ENCODE measurements at regions not wholly inside any gene's neighbourhood (a gene's known extent, or its start where the extent isn't known, plus 50 kb on each side); places are given as distances from the start of the nearest gene placed in this dataset.
"Not testable (repeated sequence)": the region's sequence is repeated elsewhere in the genome, so short reads cannot be mapped to it uniquely, and the experiment has no call there.

GRCh38 chr21:17201741-17202260 is 311.0 kb upstream of the CXADR start:
- ChIA-PET CTCF (no interaction called here), POLR2A (no interaction called here)
- BruUV-seq (replicated peaks) = no TSS peak

GRCh38 chr21:17214801-17215200 is 298.0 kb upstream of the CXADR start:
- Mint-ChIP-seq H3K4me1 (ENCODE audit: low read depth, unreplicated experiment) (no peaks in the 10 kb centered on the region), H3K9me3 (ENCODE audit: unreplicated experiment) (no peaks in the 10 kb centered on the region), H3K4me3 (ENCODE audit: unreplicated experiment) (no peak overlapping the region), H3K36me3 (ENCODE audit: insufficient read depth, unreplicated experiment) (no peaks in the 10 kb centered on the region), H3K27me3 (ENCODE audit: insufficient read depth, unreplicated experiment) (peaks cover 2% of the 10 kb centered on the region), H3K27ac (ENCODE audit: unreplicated experiment) (no peak overlapping the region)
- ChIA-PET POLR2A (no interaction called here), CTCF (no interaction called here)
- TF ChIP-seq CTCF (IDR thresholded peaks at IDR 0.05; ENCODE audit: insufficient read depth in 1 of 2, low read depth in 1 of 2, low read length in 1 of 2, severe bottlenecking in 1 of 2, unreplicated experiment in 1 of 2) = no peak
- Histone ChIP-seq H3K9me3 (no peaks in the 10 kb centered on the region), H3K27me3 (replicated peaks; ENCODE audit: control insufficient read depth, insufficient read depth, low read length) (no peaks in the 10 kb centered on the region), H3K4me3 (ENCODE audit: low read depth, low read length) (no peak overlapping the region), H3K4me1 (no peaks in the 10 kb centered on the region), H3K36me3 (ENCODE audit: control insufficient read depth, insufficient read depth, low read length) (no peaks in the 10 kb centered on the region)
- no peak for DNase-seq
- intact Hi-C loops (cut with micrococcal nuclease; ENCODE audit: unreplicated experiment) = no loop called here
- BruUV-seq (replicated peaks) = no TSS peak

More at GRCh38 chr21:17201741-17202260, 311.0 kb upstream of the CXADR start:
- Mint-ChIP-seq H3K4me3 (ENCODE audit: unreplicated experiment) (no peak overlapping the region), H3K36me3 (ENCODE audit: insufficient read depth, unreplicated experiment) (no peaks in the 10 kb centered on the region), H3K27ac (ENCODE audit: unreplicated experiment) (no peak overlapping the region), H3K9me3 (ENCODE audit: unreplicated experiment) (no peaks in the 10 kb centered on the region), H3K4me1 (ENCODE audit: low read depth, unreplicated experiment) (no peaks in the 10 kb centered on the region), H3K27me3 (ENCODE audit: insufficient read depth, unreplicated experiment) (peaks cover 3% of the 10 kb centered on the region)
- H3K4me3 ChIP-seq (ENCODE audit: low read depth, low read length) = no peak overlapping the region
- H3K9me3 ChIP-seq = no peaks in the 10 kb centered on the region
- H3K27me3 ChIP-seq (replicated peaks; ENCODE audit: control insufficient read depth, insufficient read depth, low read length) = no peaks in the 10 kb centered on the region
- intact Hi-C loops (cut with micrococcal nuclease; ENCODE audit: unreplicated experiment) = no loop called here
- no peaks in the 10 kb centered on the region for H3K36me3 ChIP-seq (ENCODE audit: control insufficient read depth, insufficient read depth, low read length)
- no peaks in the 10 kb centered on the region for H3K4me1 ChIP-seq
- no peak for DNase-seq
- no peak for TF ChIP-seq CTCF (IDR thresholded peaks at IDR 0.05; ENCODE audit: insufficient read depth in 1 of 2, low read depth in 1 of 2, low read length in 1 of 2, severe bottlenecking in 1 of 2, unreplicated experiment in 1 of 2)

GRCh38 chr21:17219050-17219449 is 293.8 kb upstream of the CXADR start:
- H3K9me3 Mint-ChIP-seq (ENCODE audit: unreplicated experiment); H3K27me3 Mint-ChIP-seq (ENCODE audit: insufficient read depth, unreplicated experiment); H3K4me3 ChIP-seq (ENCODE audit: low read depth, low read length); H3K4me1 Mint-ChIP-seq (ENCODE audit: low read depth, unreplicated experiment); H3K27ac Mint-ChIP-seq (ENCODE audit: unreplicated experiment); BruUV-seq (replicated peaks); DNase-seq; H3K36me3 Mint-ChIP-seq (ENCODE audit: insufficient read depth, unreplicated experiment); H3K36me3 ChIP-seq (ENCODE audit: control insufficient read depth, insufficient read depth, low read length); POLR2A ChIA-PET; H3K4me3 Mint-ChIP-seq (ENCODE audit: unreplicated experiment); CTCF ChIA-PET; H3K27me3 ChIP-seq (replicated peaks; ENCODE audit: control insufficient read depth, insufficient read depth, low read length); H3K9me3 ChIP-seq; H3K4me1 ChIP-seq; intact Hi-C loops (cut with micrococcal nuclease; ENCODE audit: unreplicated experiment): not testable (repeated sequence)

GRCh38 chr21:17231124-17231523 is 281.7 kb upstream of the CXADR start:
- no peak for DNase-seq
- peak in 1 of 2 experiments; percentile 17 for TF ChIP-seq CTCF (IDR thresholded peaks at IDR 0.05; ENCODE audit: insufficient read depth in 1 of 2, low read depth in 1 of 2, low read length in 1 of 2, severe bottlenecking in 1 of 2, unreplicated experiment in 1 of 2)
- Mint-ChIP-seq H3K27ac (ENCODE audit: unreplicated experiment) (no peak overlapping the region), H3K36me3 (ENCODE audit: insufficient read depth, unreplicated experiment) (no peaks in the 10 kb centered on the region), H3K27me3 (ENCODE audit: insufficient read depth, unreplicated experiment) (peaks cover 5% of the 10 kb centered on the region), H3K4me1 (ENCODE audit: low read depth, unreplicated experiment) (no peaks in the 10 kb centered on the region), H3K4me3 (ENCODE audit: unreplicated experiment) (no peak overlapping the region), H3K9me3 (ENCODE audit: unreplicated experiment) (peaks cover 9% of the 10 kb centered on the region)
- intact Hi-C loops (cut with micrococcal nuclease; ENCODE audit: unreplicated experiment) = no loop called here
- Histone ChIP-seq H3K27me3 (replicated peaks; ENCODE audit: control insufficient read depth, insufficient read depth, low read length) (no peaks in the 10 kb centered on the region), H3K4me1 (no peaks in the 10 kb centered on the region), H3K36me3 (ENCODE audit: control insufficient read depth, insufficient read depth, low read length) (no peaks in the 10 kb centered on the region), H3K4me3 (ENCODE audit: low read depth, low read length) (no peak overlapping the region), H3K9me3 (no peaks in the 10 kb centered on the region; the same call in 1 of the 2 replicates)
- no TSS peak for BruUV-seq (replicated peaks)
- POLR2A ChIA-PET = no interaction called here
- CTCF ChIA-PET = no interaction called here
